COLO668 (cell line): ENCODE measurements at regions not wholly inside any gene's neighbourhood (a gene's known extent, or its start where the extent isn't known, plus 50 kb on each side); places are given as distances from the start of the nearest gene placed in this dataset.
A peak's percentile ranks its signal among the peaks of the same experiment; 100 is the strongest.

Source experiments
- DNase-seq: peaks from one replicate; lab custom pipeline; 2025; ENCODE audit not compliant: unreplicated experiment; lab: John Stamatoyannopoulos, UW

- DNase-seq: peak; percentile 79
These were observed 56.8 kb upstream of the GTF3A start for GRCh38 chr13:27367570-27367969.

- no peak for DNase-seq
These were observed 54.0 kb upstream of the GTF3A start for GRCh38 chr13:27370305-27370872.

- peak; percentile 97 for DNase-seq
These were observed 52.5 kb upstream of the GTF3A start for GRCh38 chr13:27371932-27372331.

GRCh38 chr13:27372896-27373295, 51.5 kb upstream of the GTF3A start:
- DNase-seq: peak; percentile 99

- DNase-seq: no peak
These were observed 50.2 kb upstream of the GTF3A start for GRCh38 chr13:27374126-27374613.
